ENCODE measurements at regions not wholly inside any gene's neighbourhood (a gene's known extent, or its start where the extent isn't known, plus 50 kb on each side); places are given as distances from the start of the nearest gene placed in this dataset.

- H3K27me3 Mint-ChIP-seq = peaks cover 14% of the 10 kb centered on the region
- H3K27ac Mint-ChIP-seq = peak overlapping the region; percentile 29
- H3K36me3 Mint-ChIP-seq = no peaks in the 10 kb centered on the region
- no peak for DNase-seq (ENCODE audit: extremely low spot score, unreplicated experiment)
- no peak for TF ChIP-seq CTCF (conservative IDR thresholded peaks at IDR 0.05)
- H3K4me1 Mint-ChIP-seq (ENCODE audit: unreplicated experiment) = peaks cover 27% of the 10 kb centered on the region
- H3K9me3 Mint-ChIP-seq = no peaks in the 10 kb centered on the region
- H3K4me3 Mint-ChIP-seq = no peak overlapping the region
Measured at GRCh38 chr6:137353346-137353745, 134.2 kb upstream of the IFNGR1 start.

GRCh38 chr6:137352859-137353258 lies 133.7 kb upstream of the IFNGR1 start:
- H3K4me3 Mint-ChIP-seq = no peak overlapping the region
- no peaks in the 10 kb centered on the region for H3K36me3 Mint-ChIP-seq
- H3K9me3 Mint-ChIP-seq = no peaks in the 10 kb centered on the region
- no peak for TF ChIP-seq CTCF (conservative IDR thresholded peaks at IDR 0.05)
- H3K27me3 Mint-ChIP-seq = peaks cover 9% of the 10 kb centered on the region
- no peak overlapping the region for H3K27ac Mint-ChIP-seq
- no peak for DNase-seq (ENCODE audit: extremely low spot score, unreplicated experiment)
- H3K4me1 Mint-ChIP-seq (ENCODE audit: unreplicated experiment) = peaks cover 22% of the 10 kb centered on the region

- DNase-seq (ENCODE audit: extremely low spot score, unreplicated experiment) = no peak
- Mint-ChIP-seq H3K4me3 (no peak overlapping the region), H3K4me1 (ENCODE audit: unreplicated experiment) (peaks cover 14% of the 10 kb centered on the region), H3K36me3 (no peaks in the 10 kb centered on the region), H3K9me3 (no peaks in the 10 kb centered on the region), H3K27ac (no peak overlapping the region), H3K27me3 (peaks cover 3% of the 10 kb centered on the region)
- no peak for TF ChIP-seq CTCF (conservative IDR thresholded peaks at IDR 0.05)
Measured at GRCh38 chr6:137351890-137352289, 132.7 kb upstream of the IFNGR1 start.

GRCh38 chr6:137350857-137351256 lies 131.7 kb upstream of the IFNGR1 start:
- DNase-seq (ENCODE audit: extremely low spot score, unreplicated experiment) = no peak
- Mint-ChIP-seq H3K27me3 (peaks cover 5% of the 10 kb centered on the region), H3K9me3 (no peaks in the 10 kb centered on the region)

GRCh38 chr6:137349856-137350830 lies 131.0 kb upstream of the IFNGR1 start:
- Mint-ChIP-seq H3K4me1 (ENCODE audit: unreplicated experiment) (peaks cover 13% of the 10 kb centered on the region), H3K27ac (no peak overlapping the region), H3K9me3 (no peaks in the 10 kb centered on the region), H3K4me3 (no peak overlapping the region), H3K36me3 (no peaks in the 10 kb centered on the region), H3K27me3 (peaks cover 10% of the 10 kb centered on the region)
- no peak for DNase-seq (ENCODE audit: extremely low spot score, unreplicated experiment)
- TF ChIP-seq CTCF (conservative IDR thresholded peaks at IDR 0.05) = no peak

More at GRCh38 chr6:137350857-137351256, 131.7 kb upstream of the IFNGR1 start:
- no peaks in the 10 kb centered on the region for H3K36me3 Mint-ChIP-seq
- no peak for TF ChIP-seq CTCF (conservative IDR thresholded peaks at IDR 0.05)
- no peak overlapping the region for H3K27ac Mint-ChIP-seq
- peaks cover 14% of the 10 kb centered on the region for H3K4me1 Mint-ChIP-seq (ENCODE audit: unreplicated experiment)
- no peak overlapping the region for H3K4me3 Mint-ChIP-seq

Measured in type B pancreatic cell (in vitro differentiated cells).